ENCODE measurements at regions not wholly inside any gene's neighbourhood (a gene's known extent, or its start where the extent isn't known, plus 50 kb on each side); places are given as distances from the start of the nearest gene placed in this dataset.

- H3K9me3 Mint-ChIP-seq (ENCODE audit: unreplicated experiment), result peaks cover 2% of the 10 kb centered on the region
- no peaks in the 10 kb centered on the region for H3K36me3 Mint-ChIP-seq (ENCODE audit: low read depth, unreplicated experiment)
These were observed 403.3 kb downstream of the METTL4 start for GRCh38 chr18:2168022-2168421.

DNA sequence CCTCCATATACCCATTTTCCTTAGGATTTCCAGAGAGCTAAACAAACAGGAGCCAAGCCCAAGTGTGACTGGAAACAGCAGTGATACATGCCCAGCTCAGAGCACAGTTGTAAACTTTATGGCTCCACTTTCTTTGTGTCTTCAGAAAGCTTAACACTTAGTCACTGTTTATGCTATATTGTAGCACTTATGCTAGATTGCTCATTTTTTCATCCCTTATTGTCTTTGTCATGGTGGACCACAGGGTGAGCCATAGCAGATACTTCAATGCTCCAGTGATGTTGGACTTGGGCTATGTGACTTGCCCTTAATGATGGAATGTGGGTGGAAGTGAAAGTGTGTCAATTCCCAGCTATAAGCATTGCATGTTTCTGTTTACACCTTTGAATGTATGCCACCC is 401.6 kb downstream of the METTL4 start:
- H3K27me3 Mint-ChIP-seq (ENCODE audit: low read depth, unreplicated experiment), result no peaks in the 10 kb centered on the region
- peaks cover 2% of the 10 kb centered on the region for H3K9me3 Mint-ChIP-seq (ENCODE audit: unreplicated experiment)
- no peak overlapping the region for H3K27ac Mint-ChIP-seq (ENCODE audit: unreplicated experiment)
- Histone ChIP-seq H3K79me2 (ENCODE audit: insufficient read depth, low read length) (no peaks in the 10 kb centered on the region), H2AFZ (ENCODE audit: low read depth, low read length) (no peak overlapping the region), H4K20me1 (ENCODE audit: insufficient read depth, low read length) (no peaks in the 10 kb centered on the region), H3K4me1 (ENCODE audit: insufficient read depth, low read length) (peaks cover 14% of the 10 kb centered on the region), H3K27me3 (ENCODE audit: insufficient read depth, low read length) (no peaks in the 10 kb centered on the region), H3K36me3 (ENCODE audit: insufficient read depth, low read length) (no peaks in the 10 kb centered on the region), H3K4me2 (ENCODE audit: low read length) (no peak overlapping the region), H3K27ac (ENCODE audit: low read depth, low read length) (no peak overlapping the region), H3K9ac (ENCODE audit: low read length) (no peak overlapping the region), H3K4me3 (ENCODE audit: insufficient read depth, low read depth, low read length) (no peak overlapping the region), H3K9me3 (ENCODE audit: insufficient read depth, low read depth, low read length) (no peaks in the 10 kb centered on the region)
- DNase-seq (ENCODE audit: low read depth) (no peak), FAIRE-seq (no peak)
- no peak overlapping the region for H3K4me3 Mint-ChIP-seq (ENCODE audit: unreplicated experiment)
- TF ChIP-seq EZH2 (IDR thresholded peaks at IDR 0.05; ENCODE audit: insufficient read depth, low read length), result no peak
- no peak for TF ChIP-seq CTCF (IDR thresholded peaks at IDR 0.05; ENCODE audit: insufficient read depth, low read depth, low read length)
- H3K4me1 Mint-ChIP-seq (ENCODE audit: low read depth, unreplicated experiment), result no peaks in the 10 kb centered on the region
- no peaks in the 10 kb centered on the region for H3K36me3 Mint-ChIP-seq (ENCODE audit: low read depth, unreplicated experiment)

More at GRCh38 chr18:2168022-2168421, 403.3 kb downstream of the METTL4 start:
- DNase-seq (ENCODE audit: low read depth) (no peak), FAIRE-seq (no peak)
- Histone ChIP-seq H3K27me3 (ENCODE audit: insufficient read depth, low read length) (no peaks in the 10 kb centered on the region), H3K9ac (ENCODE audit: low read length) (no peak overlapping the region), H3K27ac (ENCODE audit: low read depth, low read length) (no peak overlapping the region), H3K4me3 (ENCODE audit: insufficient read depth, low read depth, low read length) (no peak overlapping the region), H3K36me3 (ENCODE audit: insufficient read depth, low read length) (no peaks in the 10 kb centered on the region), H2AFZ (ENCODE audit: low read depth, low read length) (no peak overlapping the region), H3K4me2 (ENCODE audit: low read length) (no peak overlapping the region), H3K79me2 (ENCODE audit: insufficient read depth, low read length) (no peaks in the 10 kb centered on the region), H3K4me1 (ENCODE audit: insufficient read depth, low read length) (peaks cover 2% of the 10 kb centered on the region), H4K20me1 (ENCODE audit: insufficient read depth, low read length) (no peaks in the 10 kb centered on the region), H3K9me3 (ENCODE audit: insufficient read depth, low read depth, low read length) (no peaks in the 10 kb centered on the region)
- no peak for TF ChIP-seq CTCF (IDR thresholded peaks at IDR 0.05; ENCODE audit: insufficient read depth, low read depth, low read length)
- TF ChIP-seq EZH2 (IDR thresholded peaks at IDR 0.05; ENCODE audit: insufficient read depth, low read length), result no peak
- Mint-ChIP-seq H3K4me3 (ENCODE audit: unreplicated experiment) (no peak overlapping the region), H3K27ac (ENCODE audit: unreplicated experiment) (no peak overlapping the region), H3K4me1 (ENCODE audit: low read depth, unreplicated experiment) (no peaks in the 10 kb centered on the region), H3K27me3 (ENCODE audit: low read depth, unreplicated experiment) (no peaks in the 10 kb centered on the region)

DNA sequence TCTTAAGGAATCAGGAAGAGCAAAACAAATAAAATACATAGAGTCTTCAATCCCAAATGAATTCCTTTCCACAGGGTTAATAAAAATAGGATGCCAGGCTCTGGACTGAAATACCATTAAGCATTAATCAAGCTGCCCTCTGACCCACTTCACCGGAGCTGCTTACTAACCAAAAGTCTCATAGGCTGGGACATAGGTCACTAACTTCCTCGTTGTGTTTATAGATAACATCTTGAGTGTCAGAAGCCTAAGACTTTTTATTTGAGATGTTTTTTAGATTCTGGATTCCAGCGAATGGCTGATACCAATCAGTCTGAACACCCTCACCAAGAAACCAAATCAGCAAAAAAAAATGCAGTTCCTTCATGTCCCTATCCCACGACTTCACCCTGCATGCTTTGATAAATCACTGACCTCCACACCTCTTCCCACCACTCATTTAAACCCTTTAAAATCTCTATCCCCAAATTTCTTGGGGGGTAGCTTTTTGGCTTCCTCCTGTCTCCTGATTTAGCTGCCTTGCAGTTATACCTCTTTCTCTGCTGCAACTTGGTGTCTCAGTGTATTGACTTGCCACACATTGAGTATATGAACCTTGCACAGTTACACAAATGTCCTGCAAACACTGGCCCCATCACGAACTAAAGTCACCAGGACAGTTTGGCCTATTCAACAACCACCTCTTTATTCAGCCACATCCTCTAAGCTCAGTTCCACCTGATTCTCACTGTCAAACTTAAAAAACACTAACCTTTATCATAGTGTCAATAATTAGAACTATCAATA is 399.3 kb downstream of the METTL4 start:
- no peak for TF ChIP-seq CTCF (IDR thresholded peaks at IDR 0.05; ENCODE audit: insufficient read depth, low read depth, low read length)
- Histone ChIP-seq H3K9me3 (ENCODE audit: insufficient read depth, low read depth, low read length) (no peaks in the 10 kb centered on the region), H3K4me1 (ENCODE audit: insufficient read depth, low read length) (peaks cover 14% of the 10 kb centered on the region), H3K36me3 (ENCODE audit: insufficient read depth, low read length) (no peaks in the 10 kb centered on the region), H4K20me1 (ENCODE audit: insufficient read depth, low read length) (no peaks in the 10 kb centered on the region), H3K4me2 (ENCODE audit: low read length) (no peak overlapping the region), H3K27me3 (ENCODE audit: insufficient read depth, low read length) (no peaks in the 10 kb centered on the region), H3K9ac (ENCODE audit: low read length) (no peak overlapping the region), H3K4me3 (ENCODE audit: insufficient read depth, low read depth, low read length) (no peak overlapping the region), H3K79me2 (ENCODE audit: insufficient read depth, low read length) (no peaks in the 10 kb centered on the region), H3K27ac (ENCODE audit: low read depth, low read length) (no peak overlapping the region), H2AFZ (ENCODE audit: low read depth, low read length) (no peak overlapping the region)
- Mint-ChIP-seq H3K4me1 (ENCODE audit: low read depth, unreplicated experiment) (no peaks in the 10 kb centered on the region), H3K9me3 (ENCODE audit: unreplicated experiment) (peaks cover 2% of the 10 kb centered on the region), H3K36me3 (ENCODE audit: low read depth, unreplicated experiment) (no peaks in the 10 kb centered on the region), H3K4me3 (ENCODE audit: unreplicated experiment) (no peak overlapping the region), H3K27ac (ENCODE audit: unreplicated experiment) (no peak overlapping the region), H3K27me3 (ENCODE audit: low read depth, unreplicated experiment) (no peaks in the 10 kb centered on the region)
- DNase-seq (ENCODE audit: low read depth) (no peak), FAIRE-seq (no peak)

Data from astrocyte (in vitro differentiated cells and primary cell).